RWPE1 (cell line): ENCODE measurements at regions not wholly inside any gene's neighbourhood (a gene's known extent, or its start where the extent isn't known, plus 50 kb on each side); places are given as distances from the start of the nearest gene placed in this dataset.

Experiments used
- CTCF ChIA-PET: fragments of 350-600 bp; sonication (Branson Sonifier 250); formaldehyde crosslinking; extraction: SDS; loops from one replicate; lab custom pipeline; 2021; lab: Yijun Ruan, JAX
- POLR2A ChIA-PET: fragments of 400-600 bp; formaldehyde crosslinking; extraction: SDS; loops from one replicate; lab custom pipeline; 2020; ENCODE audit warnings: antibody characterized with exemption; ENCODE audit not compliant: low non-redundant PET; lab: Yijun Ruan, JAX
- DNase-seq: peaks from one replicate; pipeline ENCODE4 v3.0.0; 2012; ENCODE audit warnings: low spot score
- H3K27ac ChIP-seq: fragments of 450-650 bp; 2 replicates; pipeline ENCODE4 v1.5.1; 2017
- TF ChIP-seq, protein P1 (sequence below): fragments of 450-650 bp; conservative IDR thresholded peaks from 2 replicates; pipeline ENCODE4 v1.5.1; 2017; ENCODE audit warnings: low read depth, mild to moderate bottlenecking

DNA sequence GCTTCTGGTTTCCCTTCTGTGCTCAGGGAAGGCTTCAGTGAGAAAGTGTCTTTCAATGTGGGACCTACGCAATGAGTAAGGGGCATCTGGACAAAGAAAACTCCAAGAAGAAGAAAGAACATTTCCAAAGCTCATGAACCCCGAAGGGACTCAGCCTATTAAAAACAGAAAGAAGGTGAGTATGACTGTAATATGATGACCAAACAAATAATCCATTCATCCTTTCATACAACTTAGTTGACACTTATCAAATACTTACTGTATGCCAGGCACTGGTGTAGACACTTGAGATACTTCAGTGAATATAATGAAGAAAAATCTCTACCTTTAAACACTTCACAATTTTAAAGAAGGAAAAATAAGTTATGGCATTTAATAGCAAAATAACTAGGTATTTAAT lies 1054.2 kb upstream of the FOXG1 start:
- ChIA-PET CTCF (no interaction called here), POLR2A (no interaction called here)
- no peak overlapping the region for H3K27ac ChIP-seq
- no peak for DNase-seq
- TF ChIP-seq, protein P1, sequence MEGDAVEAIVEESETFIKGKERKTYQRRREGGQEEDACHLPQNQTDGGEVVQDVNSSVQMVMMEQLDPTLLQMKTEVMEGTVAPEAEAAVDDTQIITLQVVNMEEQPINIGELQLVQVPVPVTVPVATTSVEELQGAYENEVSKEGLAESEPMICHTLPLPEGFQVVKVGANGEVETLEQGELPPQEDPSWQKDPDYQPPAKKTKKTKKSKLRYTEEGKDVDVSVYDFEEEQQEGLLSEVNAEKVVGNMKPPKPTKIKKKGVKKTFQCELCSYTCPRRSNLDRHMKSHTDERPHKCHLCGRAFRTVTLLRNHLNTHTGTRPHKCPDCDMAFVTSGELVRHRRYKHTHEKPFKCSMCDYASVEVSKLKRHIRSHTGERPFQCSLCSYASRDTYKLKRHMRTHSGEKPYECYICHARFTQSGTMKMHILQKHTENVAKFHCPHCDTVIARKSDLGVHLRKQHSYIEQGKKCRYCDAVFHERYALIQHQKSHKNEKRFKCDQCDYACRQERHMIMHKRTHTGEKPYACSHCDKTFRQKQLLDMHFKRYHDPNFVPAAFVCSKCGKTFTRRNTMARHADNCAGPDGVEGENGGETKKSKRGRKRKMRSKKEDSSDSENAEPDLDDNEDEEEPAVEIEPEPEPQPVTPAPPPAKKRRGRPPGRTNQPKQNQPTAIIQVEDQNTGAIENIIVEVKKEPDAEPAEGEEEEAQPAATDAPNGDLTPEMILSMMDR, result no peak

DNA sequence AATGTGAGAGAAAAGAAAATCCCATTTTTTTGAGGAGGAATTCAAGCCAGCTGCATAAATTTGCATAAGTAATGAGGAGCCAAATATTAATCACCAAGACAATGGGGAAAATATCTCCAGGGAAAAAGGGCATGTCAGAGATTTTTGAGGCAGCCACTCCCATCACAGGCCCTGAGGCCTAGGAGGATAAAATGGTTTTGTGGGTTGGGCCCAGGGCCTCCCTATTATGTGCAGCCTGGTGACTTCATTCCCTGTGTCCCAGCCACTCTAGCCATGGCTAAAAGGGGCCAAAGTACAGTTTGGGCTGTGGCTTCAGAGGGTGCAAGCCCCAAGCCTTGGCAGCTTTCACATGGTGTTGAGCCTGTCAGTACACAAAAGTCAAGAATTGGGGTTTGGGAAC lies 1051.0 kb upstream of the FOXG1 start:
- DNase-seq, result no peak
- ChIA-PET CTCF (no interaction called here), POLR2A (no interaction called here)
- TF ChIP-seq, protein P1, result no peak
- H3K27ac ChIP-seq, result no peak overlapping the region

GRCh38 chr14:27721760-27722159 lies 1044.8 kb upstream of the FOXG1 start:
- ChIA-PET POLR2A (no interaction called here), CTCF (no interaction called here)
- no peak for DNase-seq
- TF ChIP-seq, protein P1, result no peak
- no peak overlapping the region for H3K27ac ChIP-seq

DNA sequence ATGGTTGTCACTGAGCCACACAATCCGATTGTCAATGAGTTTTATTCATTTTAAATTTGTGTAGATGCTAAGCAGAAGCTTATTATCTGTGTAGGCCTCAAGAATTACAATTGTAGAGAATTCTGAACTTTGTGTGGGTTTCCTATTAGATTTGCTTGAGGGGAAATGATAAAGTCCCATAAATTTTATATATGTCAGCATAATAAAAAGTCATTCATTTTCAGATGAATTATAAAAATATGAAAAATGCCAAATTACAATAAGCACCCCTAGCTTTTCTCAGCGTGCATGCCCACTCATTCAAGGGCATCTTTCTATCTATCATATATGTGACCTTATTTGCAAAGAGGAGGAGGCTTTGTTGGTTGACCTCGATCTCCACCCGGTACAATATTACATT lies 1041.1 kb upstream of the FOXG1 start:
- CTCF ChIA-PET, result no interaction called here
- no peak overlapping the region for H3K27ac ChIP-seq
- POLR2A ChIA-PET, result no interaction called here
- DNase-seq, result no peak
- TF ChIP-seq, protein P1, result no peak

DNA sequence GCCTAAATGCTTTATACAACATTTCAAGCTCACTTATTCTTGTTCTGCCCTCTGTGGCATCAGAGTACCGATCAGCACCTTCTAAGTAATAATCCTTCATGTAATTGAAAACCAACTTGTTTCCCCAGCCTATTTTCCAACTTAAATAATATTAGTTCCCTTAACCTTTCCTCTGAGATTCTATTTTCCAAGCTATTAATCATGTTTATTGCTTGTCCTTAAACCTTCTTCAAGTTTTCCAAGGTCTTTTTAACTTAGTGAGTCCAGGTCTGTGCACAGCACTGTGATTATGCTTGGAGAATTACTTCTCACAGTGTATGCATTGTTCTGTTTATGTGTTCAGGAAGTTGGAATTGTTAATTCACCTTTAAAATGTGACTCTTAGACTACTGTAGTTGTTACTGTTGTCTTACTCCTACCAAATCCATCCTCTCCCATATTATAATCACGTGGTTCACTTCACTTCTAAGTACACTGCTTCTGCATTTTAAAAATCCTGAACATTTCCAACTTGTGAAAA lies 1039.3 kb upstream of the FOXG1 start:
- no peak for DNase-seq
- ChIA-PET POLR2A (no interaction called here), CTCF (no interaction called here)
- TF ChIP-seq, protein P1, result no peak
- H3K27ac ChIP-seq, result no peak overlapping the region

GRCh38 chr14:27730204-27730603 lies 1036.4 kb upstream of the FOXG1 start:
- POLR2A ChIA-PET, result no interaction called here
- CTCF ChIA-PET, result no interaction called here
- no peak for DNase-seq
- H3K27ac ChIP-seq, result no peak overlapping the region
- TF ChIP-seq, protein P1, result no peak
